ENCODE measurements at regions not wholly inside any gene's neighbourhood (a gene's known extent, or its start where the extent isn't known, plus 50 kb on each side); places are given as distances from the start of the nearest gene placed in this dataset.
A peak's percentile ranks its signal among the peaks of the same experiment; 100 is the strongest.

DNA sequence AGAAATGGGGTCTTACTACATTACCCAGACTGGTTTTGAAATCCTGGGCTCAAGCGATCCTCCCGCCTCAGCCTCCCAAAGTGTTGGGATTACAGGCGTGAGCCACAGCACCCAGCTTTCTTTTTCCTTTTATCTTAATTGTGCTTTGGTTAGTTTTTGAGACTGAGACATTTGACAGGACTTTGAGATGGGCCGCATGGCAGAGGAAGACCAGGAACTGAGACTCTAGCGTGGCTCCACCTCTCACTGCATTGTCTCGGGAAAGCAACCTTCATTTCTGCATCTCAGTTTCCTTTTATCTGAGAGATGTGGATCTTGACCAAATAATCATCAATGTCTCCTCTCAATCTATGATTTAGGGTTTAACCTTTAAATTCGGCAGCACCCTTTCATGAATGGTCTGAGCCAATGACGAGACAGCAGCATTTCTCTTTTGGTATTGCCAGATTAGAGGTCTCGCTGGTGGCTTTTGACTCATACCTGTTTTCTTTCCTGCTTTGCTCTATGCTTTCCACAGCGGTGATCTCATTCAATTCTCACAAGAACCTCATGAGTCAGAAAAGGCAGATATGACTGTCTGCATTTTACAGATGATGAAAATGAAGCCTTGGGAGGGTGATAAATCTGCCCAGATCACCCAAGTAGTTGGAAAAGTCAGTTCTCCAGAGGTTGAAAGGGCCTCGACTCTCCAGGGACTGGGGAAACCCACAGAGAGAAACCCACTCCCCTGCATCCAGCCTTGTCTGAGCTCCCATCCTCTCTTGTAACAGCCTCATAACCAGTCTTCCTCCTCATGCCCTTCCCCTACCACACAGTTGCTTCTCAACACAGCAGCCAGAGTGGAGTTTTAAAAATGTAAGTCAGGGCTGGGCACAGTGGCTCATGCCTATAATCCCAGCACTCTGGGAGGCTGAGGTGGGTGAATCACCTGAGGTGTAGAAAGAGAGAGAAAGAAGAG is 84.8 kb upstream of the FOXB1 start:
- DNase-seq, result no peak

DNA sequence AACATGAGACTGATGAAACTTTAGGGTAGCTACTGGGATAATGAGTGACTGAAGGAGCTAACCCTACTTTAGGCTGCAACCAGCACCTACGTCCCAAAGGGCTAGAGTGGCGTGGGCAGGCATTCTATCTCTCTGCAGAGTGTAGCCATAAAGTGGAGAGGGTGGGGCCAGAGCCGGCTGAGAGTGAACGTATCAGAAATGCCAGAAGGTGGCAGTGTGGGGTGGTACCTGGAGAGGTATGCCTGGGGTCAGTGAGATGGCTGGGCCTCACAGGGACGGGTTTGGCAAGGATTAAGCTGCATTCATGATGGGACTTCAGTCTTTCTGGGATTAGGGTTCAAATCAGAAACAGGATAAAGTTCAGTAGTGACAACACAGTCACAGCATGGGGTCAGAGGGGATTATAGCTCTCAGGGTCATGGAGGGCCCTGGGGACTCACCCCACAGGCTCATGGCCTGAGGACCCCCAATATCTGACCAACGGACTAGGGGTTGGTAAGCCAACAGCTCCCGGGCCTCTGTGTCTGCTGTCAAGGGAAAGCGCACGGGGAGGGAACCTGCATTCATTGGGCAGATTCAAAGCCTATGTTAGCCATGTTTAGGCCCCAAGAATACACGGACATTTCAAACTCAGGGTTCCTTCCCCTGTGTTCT is 86.5 kb upstream of the FOXB1 start:
- intact Hi-C loops (cut with DNase I), result no loop called here
- no peak overlapping the region for H3K27ac ChIP-seq
- peaks cover 0 to 18% of the 10 kb centered on the region in 2 donors for H3K27me3 ChIP-seq
- H3K4me1 ChIP-seq, result no peaks in the 10 kb centered on the region
- ATAC-seq (peak; percentile 100), DNase-seq (peak in 3 of 4 donors; percentile 6 to 55 (median 42))
- no peaks in the 10 kb centered on the region for H3K9me3 ChIP-seq
- no peaks in the 10 kb centered on the region for H3K36me3 ChIP-seq
- TF ChIP-seq, protein P1, sequence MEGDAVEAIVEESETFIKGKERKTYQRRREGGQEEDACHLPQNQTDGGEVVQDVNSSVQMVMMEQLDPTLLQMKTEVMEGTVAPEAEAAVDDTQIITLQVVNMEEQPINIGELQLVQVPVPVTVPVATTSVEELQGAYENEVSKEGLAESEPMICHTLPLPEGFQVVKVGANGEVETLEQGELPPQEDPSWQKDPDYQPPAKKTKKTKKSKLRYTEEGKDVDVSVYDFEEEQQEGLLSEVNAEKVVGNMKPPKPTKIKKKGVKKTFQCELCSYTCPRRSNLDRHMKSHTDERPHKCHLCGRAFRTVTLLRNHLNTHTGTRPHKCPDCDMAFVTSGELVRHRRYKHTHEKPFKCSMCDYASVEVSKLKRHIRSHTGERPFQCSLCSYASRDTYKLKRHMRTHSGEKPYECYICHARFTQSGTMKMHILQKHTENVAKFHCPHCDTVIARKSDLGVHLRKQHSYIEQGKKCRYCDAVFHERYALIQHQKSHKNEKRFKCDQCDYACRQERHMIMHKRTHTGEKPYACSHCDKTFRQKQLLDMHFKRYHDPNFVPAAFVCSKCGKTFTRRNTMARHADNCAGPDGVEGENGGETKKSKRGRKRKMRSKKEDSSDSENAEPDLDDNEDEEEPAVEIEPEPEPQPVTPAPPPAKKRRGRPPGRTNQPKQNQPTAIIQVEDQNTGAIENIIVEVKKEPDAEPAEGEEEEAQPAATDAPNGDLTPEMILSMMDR (IDR thresholded peaks at IDR 0.05), result peak; percentile 11 to 48
- H3K4me3 ChIP-seq, result no peak overlapping the region

More for the DNA sequence above, 84.8 kb upstream of the FOXB1 start:
- TF ChIP-seq, protein P1 (IDR thresholded peaks at IDR 0.05), result no peak
- H3K4me1 ChIP-seq, result no peaks in the 10 kb centered on the region
- intact Hi-C loops (cut with DNase I), result no loop called here
- peaks cover 0 to 22% of the 10 kb centered on the region in 2 donors for H3K27me3 ChIP-seq
- H3K27ac ChIP-seq, result no peak overlapping the region
- no peaks in the 10 kb centered on the region for H3K36me3 ChIP-seq
- H3K4me3 ChIP-seq, result no peak overlapping the region
- no peaks in the 10 kb centered on the region for H3K9me3 ChIP-seq
- no peak for ATAC-seq

GRCh38 chr15:59906046-59906445 is 98.1 kb upstream of the FOXB1 start:
- H3K9me3 ChIP-seq, result no peaks in the 10 kb centered on the region
- H3K27ac ChIP-seq, result no peak overlapping the region
- H3K4me1 ChIP-seq, result no peaks in the 10 kb centered on the region
- no peaks in the 10 kb centered on the region for H3K36me3 ChIP-seq
- peaks cover 7 to 79% of the 10 kb centered on the region in 2 donors for H3K27me3 ChIP-seq
- DNase-seq (no peak), ATAC-seq (no peak)
- intact Hi-C loops (cut with DNase I), result no loop called here
- no peak overlapping the region for H3K4me3 ChIP-seq
- TF ChIP-seq, protein P1 (IDR thresholded peaks at IDR 0.05), result no peak

DNA sequence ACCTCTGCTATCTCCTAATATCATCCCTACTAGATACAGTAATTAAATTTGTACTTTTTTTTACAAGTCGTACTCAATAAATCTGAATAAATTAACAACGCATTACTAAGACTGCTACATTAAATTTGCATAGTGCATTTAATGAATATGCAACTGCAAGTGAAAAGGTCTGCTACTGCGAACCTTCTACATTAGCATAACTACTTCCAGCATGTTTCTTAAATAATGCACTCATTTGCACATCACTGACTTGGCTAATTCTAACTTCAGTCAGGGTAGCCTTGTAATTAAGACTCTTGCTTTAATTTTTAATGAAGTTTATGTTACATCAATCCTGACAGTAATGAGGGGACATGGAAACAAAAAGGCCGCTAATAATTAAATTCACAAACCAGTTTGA is 98.9 kb upstream of the FOXB1 start:
- no peak overlapping the region for H3K27ac ChIP-seq
- TF ChIP-seq, protein P1 (IDR thresholded peaks at IDR 0.05), result no peak
- H3K9me3 ChIP-seq, result no peaks in the 10 kb centered on the region
- peaks cover 7 to 88% of the 10 kb centered on the region in 2 donors for H3K27me3 ChIP-seq
- H3K4me1 ChIP-seq, result no peaks in the 10 kb centered on the region
- ATAC-seq (no peak), DNase-seq (no peak)
- no peaks in the 10 kb centered on the region for H3K36me3 ChIP-seq
- no peak overlapping the region for H3K4me3 ChIP-seq
- intact Hi-C loops (cut with DNase I), result no loop called here

Data from left lung (tissue), 4 donors.